ENCODE measurements at regions not wholly inside any gene's neighbourhood (a gene's known extent, or its start where the extent isn't known, plus 50 kb on each side); places are given as distances from the start of the nearest gene placed in this dataset.

GRCh38 chr13:44211704-44212346, 161.8 kb upstream of the SERP2 start:
- TF ChIP-seq CTCF (IDR thresholded peaks at IDR 0.05 in 4 of 5, conservative IDR thresholded peaks at IDR 0.05 in 1 of 5) (no peak), POLR2A (IDR thresholded peaks at IDR 0.05) (no peak)
